NCI-H146 treated with DMSO at 0.1 percent for 48 hours (cell line): ENCODE measurements at regions not wholly inside any gene's neighbourhood (a gene's known extent, or its start where the extent isn't known, plus 50 kb on each side); places are given as distances from the start of the nearest gene placed in this dataset.

ENCODE experiments used
- DNase-seq: peaks from one replicate; lab custom pipeline; 2025; ENCODE audit not compliant: unreplicated experiment; lab: John Stamatoyannopoulos, UW

DNA sequence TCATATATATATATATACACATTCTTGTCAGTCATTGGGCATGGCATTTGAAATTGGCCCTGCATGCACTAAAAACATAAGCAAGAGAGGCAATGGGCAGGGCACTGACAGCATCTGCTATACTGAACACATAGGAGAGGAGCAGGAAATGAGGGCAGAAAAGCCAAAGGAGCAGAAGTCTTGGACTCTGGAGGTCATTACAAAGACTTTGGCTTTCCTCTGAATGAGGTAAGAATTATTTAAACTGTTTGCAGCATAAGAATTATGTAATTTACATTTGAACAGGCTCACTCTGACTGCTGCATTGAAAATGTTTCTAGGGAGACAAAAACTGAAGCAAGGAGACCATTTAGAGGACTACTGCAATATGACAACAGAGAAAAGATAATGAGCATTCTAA is 396.5 kb downstream of the PRDM5 start:
- DNase-seq = no peak

DNA sequence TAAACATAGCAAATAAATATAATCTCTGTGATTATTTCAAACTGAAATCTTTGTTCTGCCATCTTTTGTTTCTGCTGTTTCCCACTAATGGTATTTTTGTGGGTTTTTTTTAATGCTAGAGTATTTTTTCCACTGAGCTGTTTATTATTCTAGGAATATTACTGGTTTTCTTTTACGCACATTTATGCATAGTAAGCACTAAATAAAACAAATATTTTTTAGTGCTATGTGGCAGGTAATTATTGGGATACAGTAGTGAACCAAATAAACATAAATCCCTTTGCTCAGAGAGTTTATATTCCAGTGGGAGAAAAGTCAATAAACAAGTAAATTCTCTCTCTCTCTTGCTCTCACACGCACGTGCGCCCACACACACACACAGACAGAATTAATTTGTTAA is 397.4 kb downstream of the PRDM5 start:
- DNase-seq = no peak

DNA sequence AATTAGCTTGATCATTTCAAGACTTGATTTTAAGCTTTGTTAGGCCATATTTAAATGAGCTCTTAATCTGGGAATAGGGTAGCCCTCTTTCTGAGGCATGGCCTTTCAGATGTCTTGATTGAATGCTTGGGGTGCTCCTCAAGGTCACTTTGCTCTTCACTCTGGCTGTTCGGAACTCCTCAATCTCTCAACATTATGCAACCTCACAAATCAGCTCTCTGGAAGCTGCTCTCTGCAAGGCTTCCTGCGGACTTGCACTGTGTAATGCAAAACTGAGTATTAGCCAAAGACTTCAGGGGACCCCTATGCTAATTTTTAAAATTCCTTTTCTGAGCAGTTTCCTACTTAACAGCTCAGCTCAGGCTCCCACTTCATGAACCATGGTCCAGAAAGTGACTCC is 398.3 kb downstream of the PRDM5 start:
- DNase-seq = no peak

DNA sequence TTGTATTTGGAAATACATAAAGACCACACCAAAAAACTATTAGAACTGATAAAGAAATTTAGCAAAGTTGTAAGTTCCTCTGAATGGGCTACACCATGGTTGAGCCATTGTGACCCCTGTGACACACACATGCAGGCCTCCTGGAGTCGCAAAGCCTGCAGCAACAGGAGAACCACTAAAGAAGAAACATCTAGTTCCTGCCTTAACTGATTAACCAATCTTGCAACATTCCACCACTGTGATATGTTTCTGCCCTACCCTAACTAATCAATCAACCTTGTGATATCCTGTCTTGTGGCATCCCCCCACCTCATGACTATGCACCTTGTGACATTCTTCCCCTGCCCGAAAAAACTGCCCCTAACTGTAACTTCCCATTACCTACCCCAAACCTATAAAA is 401.8 kb downstream of the PRDM5 start:
- DNase-seq = no peak

DNA sequence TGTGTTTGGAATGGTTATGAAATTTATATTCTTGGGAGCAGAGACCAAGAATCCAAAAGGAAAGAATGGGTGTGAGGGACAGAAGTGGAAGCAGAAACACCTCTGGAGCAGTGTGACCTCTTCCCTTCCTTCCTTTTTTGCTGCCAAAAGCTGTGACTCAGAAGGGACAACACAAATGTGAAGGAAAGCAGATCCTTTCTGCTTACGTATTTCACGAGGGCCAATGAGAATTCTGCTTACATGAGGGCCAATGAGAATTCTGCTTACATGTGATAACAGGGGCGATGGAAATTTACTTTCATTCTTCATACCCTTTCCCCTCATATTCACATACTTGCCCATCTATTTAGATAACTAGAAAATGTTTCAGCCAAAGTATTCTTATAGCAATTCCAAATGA is 404.6 kb downstream of the PRDM5 start:
- no peak for DNase-seq

DNA sequence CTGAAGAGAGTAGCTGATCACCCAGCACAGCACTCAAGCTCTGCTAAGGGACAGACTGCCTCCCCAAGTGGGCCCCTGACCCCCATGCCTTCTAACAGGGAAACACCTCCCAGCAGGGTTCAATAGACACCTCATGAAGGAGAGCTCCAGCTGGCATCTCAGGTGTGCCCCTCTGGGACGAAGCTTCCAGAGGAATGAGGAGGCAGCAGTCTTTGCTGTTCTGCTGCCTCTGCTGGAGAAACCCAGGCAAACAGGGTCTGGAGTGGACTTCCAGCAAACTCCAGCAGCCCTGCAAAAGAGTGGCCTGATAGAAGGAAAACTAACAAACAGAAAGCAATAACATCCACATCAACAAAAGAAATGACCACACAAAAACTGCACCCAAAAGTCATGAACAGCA is 412.8 kb downstream of the PRDM5 start:
- no peak for DNase-seq

DNA sequence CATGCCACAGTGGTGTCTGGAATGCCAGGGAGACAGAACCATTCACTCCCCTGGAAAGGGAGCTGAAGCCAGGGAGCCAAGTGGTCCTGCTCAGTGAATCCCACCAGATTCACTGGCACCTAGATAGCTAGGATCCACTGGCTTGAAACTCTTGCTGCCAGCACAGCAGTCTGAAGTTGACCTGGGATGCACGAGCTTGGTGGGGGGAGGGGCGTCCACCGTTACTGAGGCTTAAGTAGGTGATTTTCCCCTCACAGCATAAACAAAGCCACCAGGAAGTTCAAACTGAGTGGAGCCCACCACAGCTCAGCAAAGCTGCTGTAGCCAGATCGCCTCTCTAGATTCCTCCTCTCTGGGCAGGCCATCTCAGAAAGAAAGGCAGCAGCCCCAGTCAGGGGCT is 413.3 kb downstream of the PRDM5 start:
- DNase-seq = no peak

DNA sequence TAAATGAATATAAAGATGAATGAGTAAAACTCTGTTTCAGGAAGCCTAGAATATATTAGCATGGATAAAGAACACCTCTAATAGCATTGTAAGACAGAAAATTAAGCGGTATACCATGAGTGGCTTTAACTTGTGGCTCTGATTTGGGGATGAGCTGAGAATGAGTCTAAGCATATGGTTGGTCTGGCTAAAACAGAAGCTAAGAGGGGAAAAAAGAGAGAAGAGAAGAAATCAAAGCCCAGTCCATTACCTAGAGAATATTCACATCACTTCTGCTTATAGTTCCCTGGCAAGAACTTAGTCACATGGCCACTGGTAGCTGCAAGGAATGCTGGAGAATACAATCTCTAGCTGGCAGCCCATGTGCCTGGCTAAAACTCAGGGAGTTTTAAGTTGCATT is 414.5 kb downstream of the PRDM5 start:
- DNase-seq = no peak

DNA sequence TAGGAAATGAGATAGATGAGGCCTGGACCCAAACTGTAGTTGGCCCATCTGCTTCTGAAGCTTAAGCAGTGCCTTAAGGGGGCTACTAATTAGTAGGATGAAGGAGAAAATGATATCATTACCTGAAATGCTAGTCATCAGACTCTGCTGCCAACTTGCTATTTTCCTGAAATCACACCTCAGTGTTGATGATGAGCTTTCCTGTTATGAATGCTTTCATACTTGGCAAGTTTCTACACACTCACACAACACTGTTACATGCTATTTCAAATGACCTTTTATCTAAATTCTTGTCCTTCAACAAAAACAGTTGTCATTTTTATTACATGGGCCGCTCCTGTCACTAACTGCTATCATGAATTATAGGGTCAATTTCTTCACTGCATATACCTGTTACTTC is 416.0 kb downstream of the PRDM5 start:
- no peak for DNase-seq

DNA sequence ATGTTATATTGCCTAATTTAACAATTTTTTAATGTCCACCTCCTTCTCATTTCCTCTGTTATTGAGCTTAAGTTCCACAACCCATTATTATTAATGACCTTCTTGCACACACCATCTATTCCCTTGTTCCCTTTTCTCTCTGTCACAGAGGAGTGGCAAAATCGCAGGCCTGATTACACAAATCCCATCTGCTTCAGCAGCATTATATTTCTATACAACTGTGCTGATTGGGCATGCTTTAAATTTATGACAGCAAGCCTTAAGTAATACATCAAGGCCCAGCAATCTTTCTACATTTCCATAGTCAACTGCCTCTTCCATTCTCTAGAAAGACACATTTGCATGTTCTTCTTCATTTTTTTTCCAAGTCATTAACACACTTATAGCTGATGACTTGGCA is 423.8 kb downstream of the PRDM5 start:
- no peak for DNase-seq

DNA sequence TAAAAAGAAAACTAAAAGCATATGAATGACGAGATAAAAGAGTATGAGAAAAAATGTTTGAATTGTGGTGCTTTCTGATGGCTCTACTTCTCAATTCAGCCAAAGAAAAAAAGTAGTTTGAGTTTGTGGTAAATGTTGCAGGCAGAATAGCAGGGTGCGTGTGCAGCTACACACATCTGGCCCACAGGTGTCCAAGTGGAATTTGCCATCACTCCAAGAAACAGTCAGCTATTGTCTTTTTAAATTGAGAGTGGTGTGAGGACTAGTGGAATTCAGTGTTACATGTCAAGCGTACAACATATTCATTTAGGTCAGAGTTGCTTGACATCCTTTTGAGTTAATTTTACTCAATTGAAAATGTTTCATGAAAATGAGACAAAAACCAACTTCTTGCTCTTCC is 424.8 kb upstream of the MAD2L1 start:
- no peak for DNase-seq

DNA sequence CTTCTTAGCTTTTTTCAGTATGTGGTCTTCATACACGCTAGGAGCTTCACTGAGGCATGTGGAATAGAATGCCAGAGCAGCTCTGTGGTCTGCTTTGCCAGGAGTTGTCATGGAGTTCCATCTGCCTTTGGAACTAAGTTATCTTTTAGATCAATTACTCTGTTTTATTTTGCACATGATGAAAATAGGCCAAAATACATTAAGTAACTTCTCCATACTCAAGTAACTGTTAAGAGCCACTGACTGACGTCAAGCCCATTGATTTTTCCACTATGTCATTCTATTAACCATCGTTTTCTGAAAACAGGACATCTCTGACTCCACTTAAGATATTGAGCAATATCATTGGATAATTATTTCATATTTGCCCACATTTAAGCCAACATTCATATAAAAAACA is 415.1 kb upstream of the MAD2L1 start:
- DNase-seq = no peak

DNA sequence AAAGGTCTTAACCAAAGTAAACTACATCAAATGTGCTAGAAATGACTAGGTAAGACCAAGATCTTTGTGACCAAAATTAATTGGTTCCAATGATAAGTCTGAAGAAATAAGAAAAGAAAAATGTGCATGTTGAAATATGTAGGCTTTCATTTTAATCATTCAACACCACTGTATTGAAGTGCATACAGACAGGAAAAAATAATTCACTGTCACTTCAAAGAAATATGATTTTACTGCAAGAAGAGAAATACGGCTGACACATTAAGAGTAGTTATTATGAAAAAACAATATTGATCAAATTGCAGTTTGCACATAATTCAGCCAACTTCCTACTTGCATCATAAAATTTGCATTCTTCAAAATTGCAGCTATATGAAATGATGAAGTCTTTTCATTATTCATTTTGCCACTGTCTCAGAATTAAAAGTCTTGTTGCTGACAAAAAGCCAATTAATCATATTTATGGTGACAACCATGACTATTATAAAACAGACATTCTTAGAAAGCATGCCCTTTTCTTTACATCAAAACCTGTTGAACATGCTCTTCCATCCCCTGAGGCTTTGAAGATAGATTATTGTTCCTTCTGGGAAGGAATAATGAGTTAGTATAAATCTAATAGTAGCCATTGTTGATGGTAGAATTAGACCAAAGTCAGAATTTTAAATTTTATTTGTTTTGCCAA is 405.9 kb upstream of the MAD2L1 start:
- no peak for DNase-seq

DNA sequence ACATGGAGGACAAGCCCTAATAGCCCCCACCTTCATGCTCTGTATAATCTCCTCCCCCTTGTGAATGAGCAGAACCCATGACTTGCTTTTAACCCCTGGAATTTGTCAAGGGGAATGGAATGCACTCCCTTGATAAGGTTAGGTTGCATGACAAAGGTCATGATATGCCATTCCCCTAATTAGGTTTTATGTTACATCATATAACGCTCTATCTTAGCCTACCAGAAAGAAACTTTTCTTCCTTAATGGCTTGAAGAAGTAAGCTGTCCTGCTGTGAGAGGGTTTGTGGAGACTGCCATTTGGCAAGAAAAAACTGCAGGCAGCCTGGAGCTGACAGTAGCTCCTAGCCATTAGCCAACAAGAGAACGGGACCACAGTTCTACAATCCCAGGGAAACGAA is 399.8 kb upstream of the MAD2L1 start:
- DNase-seq = no peak

DNA sequence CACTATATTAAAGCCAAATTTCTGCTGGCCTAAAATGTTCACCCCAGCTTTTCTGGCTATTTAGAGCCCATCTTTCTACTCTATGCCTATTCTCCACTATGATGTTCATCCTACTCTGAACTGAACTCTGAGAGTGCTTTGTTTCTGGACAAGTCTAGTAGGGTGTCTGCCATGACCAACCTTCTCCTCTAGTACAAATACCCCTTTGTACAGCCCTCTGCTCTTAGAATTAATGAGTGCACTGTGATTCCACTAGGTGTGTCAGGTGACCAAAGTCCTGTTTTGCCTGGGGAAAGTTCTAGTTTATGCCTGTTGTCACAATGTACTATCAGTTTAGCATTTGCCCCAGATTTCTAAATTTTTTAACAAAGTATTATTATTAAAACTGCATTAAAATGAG is 388.1 kb upstream of the MAD2L1 start:
- DNase-seq = no peak

DNA sequence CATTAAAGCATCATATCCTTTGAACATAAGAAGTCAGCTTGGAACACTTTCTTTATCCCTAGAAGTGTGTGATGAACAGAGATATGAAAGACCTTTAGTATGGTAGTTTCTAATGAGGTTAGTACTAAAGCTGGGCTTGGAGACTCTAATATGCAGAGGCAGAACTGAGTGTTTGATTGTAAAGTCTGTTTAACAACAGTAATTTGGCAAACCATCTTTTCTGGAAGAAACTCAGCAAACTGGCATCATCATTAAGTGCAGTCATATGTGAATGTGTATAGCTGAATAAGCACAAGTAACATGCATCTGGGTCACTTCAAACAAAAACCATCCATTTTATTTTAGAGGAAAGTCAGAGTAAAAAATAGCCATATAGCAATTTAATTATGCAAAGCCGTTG is 385.9 kb upstream of the MAD2L1 start:
- no peak for DNase-seq

DNA sequence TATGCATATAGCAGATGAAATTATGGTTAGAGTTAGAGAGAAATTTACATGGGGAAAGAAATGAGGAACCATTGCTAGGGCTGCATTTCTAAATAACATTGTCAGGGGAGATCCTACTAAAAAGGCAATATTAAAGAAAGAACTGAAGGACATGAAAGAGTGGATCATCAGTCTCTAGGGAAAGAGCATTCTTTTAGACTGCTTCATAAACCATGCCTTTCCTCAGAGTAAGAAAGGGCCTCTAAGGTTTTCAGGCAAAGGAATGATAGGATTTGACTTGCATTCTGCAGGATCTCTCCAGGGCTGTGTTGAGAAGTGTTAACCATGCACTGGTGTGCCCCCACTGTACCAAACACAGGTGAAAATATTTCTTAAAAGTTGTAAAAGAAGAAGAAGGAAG is 385.4 kb upstream of the MAD2L1 start:
- no peak for DNase-seq

DNA sequence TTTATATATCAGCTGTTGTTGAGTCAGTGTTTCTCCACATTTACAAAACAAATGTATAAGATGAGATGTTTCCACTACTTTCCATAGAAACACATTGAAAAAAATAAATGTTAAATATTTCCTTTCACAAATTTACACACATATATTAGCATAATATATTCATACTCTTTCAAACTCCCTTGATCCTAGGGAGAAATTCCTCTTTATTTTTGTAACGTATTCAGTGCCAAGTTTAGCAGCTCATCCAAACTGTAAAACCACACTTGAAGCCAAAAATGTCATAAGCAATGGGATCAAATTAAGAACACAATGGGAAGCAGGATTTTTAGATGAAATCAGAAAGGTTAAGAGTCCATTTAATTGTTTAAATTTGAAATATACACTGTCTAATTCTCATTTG is 381.1 kb upstream of the MAD2L1 start:
- no peak for DNase-seq

DNA sequence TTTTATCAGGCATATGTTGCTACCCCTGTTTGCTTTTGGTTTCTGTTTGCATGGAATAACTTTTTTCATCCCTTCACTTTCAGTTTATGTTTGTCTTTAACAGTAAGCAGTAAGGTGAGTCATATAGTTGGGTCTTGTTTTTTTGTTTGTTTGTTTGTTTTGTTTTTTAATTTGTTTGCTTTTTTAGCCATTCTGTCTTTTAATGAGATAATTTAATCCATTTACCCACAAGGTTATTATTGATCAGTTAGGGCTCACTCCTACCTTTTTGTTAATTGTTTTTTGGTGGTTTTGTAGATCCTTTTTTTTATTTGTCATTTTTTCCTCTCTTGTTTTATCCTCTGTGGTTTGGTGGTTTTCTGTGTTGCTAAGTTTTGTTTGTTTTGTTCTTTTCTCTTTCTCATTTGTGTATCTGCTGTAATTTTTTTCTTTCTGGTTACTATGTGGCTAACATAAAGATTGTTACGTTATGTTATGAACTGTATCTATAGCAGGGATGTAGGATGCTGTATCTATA is 379.5 kb upstream of the MAD2L1 start:
- DNase-seq = no peak

DNA sequence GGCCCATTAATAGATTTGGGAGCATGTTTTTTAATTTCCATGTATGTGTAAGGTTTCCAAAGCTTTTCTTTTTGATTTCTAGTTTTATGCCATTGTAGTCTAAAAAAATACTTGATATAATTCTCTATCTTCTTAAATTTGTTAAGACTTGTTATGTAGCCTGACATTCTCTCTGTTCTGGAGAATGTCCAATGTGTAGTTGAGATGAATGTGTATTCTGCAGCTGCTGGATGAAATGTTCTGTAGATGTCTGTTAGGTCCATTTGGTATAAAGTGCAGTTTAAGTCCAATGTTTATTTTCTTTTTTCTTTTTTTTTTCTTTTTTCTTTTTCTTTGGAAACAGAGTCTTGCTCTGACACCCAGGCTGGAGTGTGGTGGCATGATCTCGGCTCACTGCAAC is 378.5 kb upstream of the MAD2L1 start:
- no peak for DNase-seq

DNA sequence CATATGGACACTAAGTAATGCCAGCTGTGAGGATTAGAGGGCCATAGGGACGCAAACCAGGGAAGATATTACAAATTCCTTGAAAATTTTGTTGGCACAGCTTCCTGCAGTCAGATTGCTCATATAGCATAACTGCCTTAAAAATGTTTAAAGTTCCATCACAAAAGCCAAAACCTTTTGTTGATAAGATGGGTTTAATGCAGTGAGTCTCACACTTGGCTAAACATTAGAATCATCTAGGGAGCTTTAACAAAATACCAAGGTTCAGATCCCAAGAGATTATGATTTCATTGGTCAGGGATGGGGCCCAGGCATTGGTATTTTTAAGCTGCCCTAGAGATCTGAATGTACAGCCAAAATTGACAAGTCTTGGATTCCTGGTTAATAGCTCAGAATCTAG is 376.5 kb upstream of the MAD2L1 start:
- no peak for DNase-seq

DNA sequence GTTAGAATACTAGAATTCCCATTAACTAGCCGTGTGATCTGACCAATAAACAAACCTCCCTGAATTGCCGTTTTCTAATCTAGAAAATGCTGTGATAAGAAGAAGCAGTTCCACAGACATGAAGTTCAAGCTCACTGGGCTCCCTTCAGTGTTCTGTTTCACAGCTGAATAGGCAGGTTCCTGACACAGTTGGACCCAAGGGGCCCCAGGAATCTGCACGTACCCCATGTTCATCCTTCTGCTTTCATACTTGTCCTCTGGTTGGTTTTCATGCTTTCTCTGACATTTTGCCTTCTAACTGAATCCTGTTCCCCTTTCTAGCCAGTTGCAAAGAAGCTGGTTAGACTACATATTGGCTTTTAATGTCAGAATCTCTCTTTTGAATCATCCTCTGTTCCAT is 374.1 kb upstream of the MAD2L1 start:
- no peak for DNase-seq

DNA sequence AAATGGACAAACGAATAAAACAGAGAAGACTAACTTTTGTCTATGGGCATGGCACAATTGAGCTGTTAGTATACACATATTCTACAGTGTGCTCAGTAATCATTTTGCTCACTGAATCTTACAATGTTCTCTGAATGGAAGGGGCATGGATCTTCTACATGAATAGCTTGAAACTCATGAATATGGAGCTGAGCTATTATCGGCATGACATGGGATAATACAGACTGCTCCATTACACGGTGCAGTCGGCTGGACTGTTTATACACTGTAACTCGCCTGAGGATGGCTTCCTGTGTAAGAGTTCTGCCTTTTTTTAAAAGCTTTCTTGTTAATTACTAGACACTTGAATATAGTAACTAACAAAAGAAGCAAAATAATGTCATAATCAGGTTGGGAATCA is 368.5 kb upstream of the MAD2L1 start:
- DNase-seq = no peak

DNA sequence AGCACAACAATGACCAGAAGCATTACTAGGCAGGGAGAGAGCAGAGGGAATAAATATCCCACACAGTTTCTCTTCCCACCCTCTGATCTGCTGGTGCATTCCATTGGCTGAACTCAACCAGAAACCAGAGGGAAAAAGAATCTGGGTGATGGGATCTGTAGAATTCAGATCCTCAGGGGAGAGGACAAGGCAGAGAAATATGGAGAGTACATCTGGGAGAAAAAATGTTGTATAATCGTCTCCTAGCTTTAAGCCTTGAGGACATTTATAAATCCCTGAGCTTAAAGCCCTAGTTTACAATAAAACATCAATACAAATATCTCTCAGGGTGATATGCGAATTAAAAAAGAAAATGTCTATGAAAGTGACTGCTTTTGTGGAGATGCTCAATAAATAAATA is 368.1 kb upstream of the MAD2L1 start:
- DNase-seq = no peak
